ENCODE measurements at regions not wholly inside any gene's neighbourhood (a gene's known extent, or its start where the extent isn't known, plus 50 kb on each side); places are given as distances from the start of the nearest gene placed in this dataset.

DNA sequence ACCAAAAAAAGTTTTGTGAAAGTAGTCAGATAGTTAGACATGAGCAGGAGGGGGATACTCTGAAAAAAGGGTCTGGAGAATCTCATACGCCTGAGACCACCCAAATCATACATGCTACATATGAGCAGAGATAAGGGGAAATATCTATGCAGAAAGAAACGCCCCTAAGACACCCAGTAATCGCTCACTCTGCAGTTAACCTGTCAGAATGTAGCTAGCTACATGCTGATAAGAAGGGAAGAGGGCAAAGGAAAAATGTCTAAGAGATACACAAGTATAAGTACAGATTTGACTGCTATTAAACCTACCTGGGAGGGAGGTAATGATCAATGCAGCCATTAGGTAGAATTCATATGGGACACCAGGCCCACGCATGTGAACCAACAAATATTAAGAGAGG is 1159.5 kb upstream of the PCDH10 start:
- H3K9me3 Mint-ChIP-seq (ENCODE audit: unreplicated experiment), result no peaks in the 10 kb centered on the region

DNA sequence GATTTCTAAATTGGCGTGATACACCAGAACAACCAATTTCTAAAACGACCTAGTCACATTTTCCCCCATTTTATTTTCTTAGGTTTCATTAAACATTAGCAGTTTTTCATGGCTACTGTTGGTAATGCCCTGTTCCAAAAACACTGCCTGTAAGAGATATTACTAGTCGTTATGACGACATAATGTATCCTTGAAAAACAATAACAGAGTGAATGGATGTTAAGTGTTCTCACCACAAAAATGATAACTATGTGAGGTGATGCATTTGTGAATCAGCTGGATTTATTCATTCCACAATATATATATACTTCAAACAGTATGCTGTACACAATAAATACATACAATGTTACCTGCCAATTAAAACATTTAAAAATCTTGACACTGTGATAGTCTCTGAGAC is 1147.6 kb upstream of the PCDH10 start:
- Mint-ChIP-seq H3K4me1 (ENCODE audit: unreplicated experiment) (no peaks in the 10 kb centered on the region), H3K9me3 (ENCODE audit: unreplicated experiment) (no peaks in the 10 kb centered on the region), H3K27me3 (ENCODE audit: unreplicated experiment) (no peaks in the 10 kb centered on the region), H3K27ac (ENCODE audit: unreplicated experiment) (no peak overlapping the region), H3K4me3 (ENCODE audit: unreplicated experiment) (no peak overlapping the region), H3K36me3 (ENCODE audit: unreplicated experiment) (no peaks in the 10 kb centered on the region)
- no peak for DNase-seq (ENCODE audit: extremely low spot score, unreplicated experiment)
- TF ChIP-seq, protein P1, sequence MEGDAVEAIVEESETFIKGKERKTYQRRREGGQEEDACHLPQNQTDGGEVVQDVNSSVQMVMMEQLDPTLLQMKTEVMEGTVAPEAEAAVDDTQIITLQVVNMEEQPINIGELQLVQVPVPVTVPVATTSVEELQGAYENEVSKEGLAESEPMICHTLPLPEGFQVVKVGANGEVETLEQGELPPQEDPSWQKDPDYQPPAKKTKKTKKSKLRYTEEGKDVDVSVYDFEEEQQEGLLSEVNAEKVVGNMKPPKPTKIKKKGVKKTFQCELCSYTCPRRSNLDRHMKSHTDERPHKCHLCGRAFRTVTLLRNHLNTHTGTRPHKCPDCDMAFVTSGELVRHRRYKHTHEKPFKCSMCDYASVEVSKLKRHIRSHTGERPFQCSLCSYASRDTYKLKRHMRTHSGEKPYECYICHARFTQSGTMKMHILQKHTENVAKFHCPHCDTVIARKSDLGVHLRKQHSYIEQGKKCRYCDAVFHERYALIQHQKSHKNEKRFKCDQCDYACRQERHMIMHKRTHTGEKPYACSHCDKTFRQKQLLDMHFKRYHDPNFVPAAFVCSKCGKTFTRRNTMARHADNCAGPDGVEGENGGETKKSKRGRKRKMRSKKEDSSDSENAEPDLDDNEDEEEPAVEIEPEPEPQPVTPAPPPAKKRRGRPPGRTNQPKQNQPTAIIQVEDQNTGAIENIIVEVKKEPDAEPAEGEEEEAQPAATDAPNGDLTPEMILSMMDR (IDR thresholded peaks at IDR 0.05), result no peak

More for the DNA sequence above, 1159.5 kb upstream of the PCDH10 start:
- Mint-ChIP-seq H3K27ac (ENCODE audit: unreplicated experiment) (no peak overlapping the region), H3K4me3 (ENCODE audit: unreplicated experiment) (no peak overlapping the region), H3K36me3 (ENCODE audit: unreplicated experiment) (no peaks in the 10 kb centered on the region), H3K27me3 (ENCODE audit: unreplicated experiment) (no peaks in the 10 kb centered on the region), H3K4me1 (ENCODE audit: unreplicated experiment) (no peaks in the 10 kb centered on the region)
- TF ChIP-seq, protein P1 (IDR thresholded peaks at IDR 0.05), result no peak
- DNase-seq (ENCODE audit: extremely low spot score, unreplicated experiment), result no peak

DNA sequence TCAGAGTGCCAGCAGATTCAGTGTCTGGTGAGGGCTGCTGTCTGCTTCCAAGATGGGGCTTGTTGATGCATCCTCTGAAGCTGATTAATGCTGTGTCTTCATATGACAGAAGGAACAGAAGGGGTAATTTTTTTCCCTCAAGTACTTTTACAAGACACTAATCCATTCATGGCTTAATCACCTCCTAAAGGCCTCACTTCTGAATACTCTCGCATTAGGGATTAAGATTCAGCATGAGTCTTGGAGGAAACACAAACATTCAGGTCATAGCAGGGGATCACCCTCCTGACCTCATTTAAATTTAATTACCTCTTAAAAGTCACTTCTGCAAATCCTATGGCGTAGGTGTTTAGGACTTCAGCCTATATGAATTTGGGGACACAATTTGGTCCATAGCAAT is 1145.5 kb upstream of the PCDH10 start:
- Mint-ChIP-seq H3K4me3 (ENCODE audit: unreplicated experiment) (no peak overlapping the region), H3K27me3 (ENCODE audit: unreplicated experiment) (no peaks in the 10 kb centered on the region), H3K36me3 (ENCODE audit: unreplicated experiment) (no peaks in the 10 kb centered on the region), H3K27ac (ENCODE audit: unreplicated experiment) (no peak overlapping the region), H3K9me3 (ENCODE audit: unreplicated experiment) (no peaks in the 10 kb centered on the region), H3K4me1 (ENCODE audit: unreplicated experiment) (no peaks in the 10 kb centered on the region)
- TF ChIP-seq, protein P1 (IDR thresholded peaks at IDR 0.05), result no peak
- DNase-seq (ENCODE audit: extremely low spot score, unreplicated experiment), result no peak

DNA sequence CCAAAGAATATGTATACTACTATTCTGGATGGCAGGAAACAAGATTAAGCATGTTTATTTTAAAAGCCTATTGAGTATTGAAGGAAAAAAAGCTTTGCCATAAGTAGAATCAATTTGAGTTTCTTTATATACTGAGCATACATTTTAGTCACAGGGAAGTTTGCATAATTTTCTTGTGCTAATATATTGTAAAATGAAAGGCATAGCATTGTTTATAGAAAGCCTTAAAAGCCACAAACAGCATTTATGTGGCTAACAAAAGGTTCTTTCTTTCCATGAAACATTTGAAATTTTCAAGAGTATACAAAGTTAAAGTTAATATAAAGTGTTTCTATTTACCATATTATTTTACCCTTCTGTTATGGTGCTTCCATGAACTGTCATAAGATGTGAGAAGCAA is 1133.8 kb upstream of the PCDH10 start:
- H3K9me3 Mint-ChIP-seq (ENCODE audit: unreplicated experiment), result no peaks in the 10 kb centered on the region
- TF ChIP-seq, protein P1 (IDR thresholded peaks at IDR 0.05), result no peak
- H3K4me3 Mint-ChIP-seq (ENCODE audit: unreplicated experiment), result no peak overlapping the region
- H3K27me3 Mint-ChIP-seq (ENCODE audit: unreplicated experiment), result no peaks in the 10 kb centered on the region
- DNase-seq (ENCODE audit: extremely low spot score, unreplicated experiment), result no peak
- H3K27ac Mint-ChIP-seq (ENCODE audit: unreplicated experiment), result no peak overlapping the region
- H3K36me3 Mint-ChIP-seq (ENCODE audit: unreplicated experiment), result no peaks in the 10 kb centered on the region
- H3K4me1 Mint-ChIP-seq (ENCODE audit: unreplicated experiment), result peaks cover 5% of the 10 kb centered on the region

DNA sequence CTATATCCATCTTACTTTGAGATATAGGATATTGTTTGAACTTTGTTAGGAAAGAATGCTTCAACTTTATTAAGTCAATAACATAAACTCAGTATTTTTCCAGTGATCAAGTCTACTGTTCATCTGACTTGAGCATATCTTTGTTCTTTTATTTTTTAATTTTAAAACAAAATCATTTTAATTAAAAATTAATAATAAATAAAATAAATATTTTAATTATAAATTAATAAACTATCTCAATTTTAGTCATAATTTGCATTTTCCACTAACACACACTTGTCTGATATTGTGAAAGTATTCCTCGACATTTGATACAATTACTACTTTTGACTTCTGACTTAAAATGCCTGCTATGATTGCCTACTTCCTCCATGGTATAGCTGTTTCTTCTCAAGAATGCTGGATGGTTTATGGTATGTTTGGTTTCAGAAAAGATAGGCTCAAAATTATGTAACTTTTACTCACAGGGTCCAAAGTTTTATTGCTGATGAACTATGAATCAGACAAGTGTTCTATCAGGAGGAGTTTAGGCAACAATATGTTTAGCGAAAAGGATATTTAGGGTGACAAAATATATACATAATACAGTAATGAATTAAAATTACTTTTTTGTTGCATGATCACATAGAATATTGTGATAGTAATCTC is 1132.3 kb upstream of the PCDH10 start:
- Mint-ChIP-seq H3K27ac (ENCODE audit: unreplicated experiment) (no peak overlapping the region), H3K4me3 (ENCODE audit: unreplicated experiment) (no peak overlapping the region), H3K27me3 (ENCODE audit: unreplicated experiment) (no peaks in the 10 kb centered on the region), H3K36me3 (ENCODE audit: unreplicated experiment) (no peaks in the 10 kb centered on the region), H3K4me1 (ENCODE audit: unreplicated experiment) (peaks cover 5% of the 10 kb centered on the region), H3K9me3 (ENCODE audit: unreplicated experiment) (no peaks in the 10 kb centered on the region)
- TF ChIP-seq, protein P1 (IDR thresholded peaks at IDR 0.05), result no peak
- DNase-seq (ENCODE audit: extremely low spot score, unreplicated experiment), result no peak

All from osteocyte (in vitro differentiated cells).